Astrocyte (in vitro differentiated cells and primary cell): ENCODE measurements at regions not wholly inside any gene's neighbourhood (a gene's known extent, or its start where the extent isn't known, plus 50 kb on each side); places are given as distances from the start of the nearest gene placed in this dataset.
"Not testable (repeated sequence)": the region's sequence is repeated elsewhere in the genome, so short reads cannot be mapped to it uniquely, and the experiment has no call there.

ENCODE experiments used
- EZH2 ChIP-seq: IDR thresholded peaks from 2 replicates; pipeline ENCODE4 v1.6.1; 2012; ENCODE audit warnings: mild to moderate bottlenecking, low read length, inconsistent platforms; ENCODE audit not compliant: insufficient read depth
- TF ChIP-seq, protein P1 (sequence below): IDR thresholded peaks from 2 replicates; pipeline ENCODE4 v1.5.1; 2011; ENCODE audit warnings: low read depth, mild to moderate bottlenecking, inconsistent platforms, low read length, moderate library complexity; ENCODE audit not compliant: insufficient read depth

DNA sequence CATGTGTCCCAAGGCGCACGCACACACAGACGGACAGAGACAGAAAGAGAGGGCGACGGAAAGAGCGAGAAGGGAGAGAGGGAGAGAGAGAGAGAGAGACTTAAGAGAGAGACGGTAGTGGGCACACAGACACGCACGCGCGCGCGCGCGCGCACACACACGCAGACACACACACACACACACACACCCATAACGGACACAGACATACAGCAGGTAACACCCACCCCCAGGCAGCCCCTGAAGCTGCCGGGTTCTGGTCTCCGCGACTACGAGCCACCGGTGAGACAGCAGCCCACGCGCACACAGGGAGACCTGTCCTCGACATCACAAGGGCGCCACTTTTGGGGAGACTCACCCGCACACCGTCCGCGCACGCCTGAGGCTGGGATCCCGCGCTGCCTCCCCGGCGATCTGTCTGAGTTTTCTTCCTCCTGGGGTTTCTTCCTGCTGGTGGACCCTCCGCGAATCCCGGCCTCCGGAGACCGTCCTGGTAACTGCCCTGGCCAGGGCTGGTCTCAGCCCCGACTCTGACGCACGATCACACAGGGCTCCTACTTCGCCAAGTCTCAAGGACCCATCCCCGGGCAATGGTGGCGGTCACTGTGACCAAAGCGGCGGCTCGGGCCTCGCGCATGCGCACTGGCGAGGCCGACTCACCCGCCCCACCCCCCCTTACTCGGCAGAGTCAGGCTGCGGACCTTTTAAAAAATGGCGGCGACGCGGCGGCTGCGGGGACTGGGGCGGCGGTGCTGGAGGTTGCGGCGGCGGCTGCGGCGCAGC, 750.7 kb downstream of the SPATA31A1 start:
- TF ChIP-seq, protein P1, sequence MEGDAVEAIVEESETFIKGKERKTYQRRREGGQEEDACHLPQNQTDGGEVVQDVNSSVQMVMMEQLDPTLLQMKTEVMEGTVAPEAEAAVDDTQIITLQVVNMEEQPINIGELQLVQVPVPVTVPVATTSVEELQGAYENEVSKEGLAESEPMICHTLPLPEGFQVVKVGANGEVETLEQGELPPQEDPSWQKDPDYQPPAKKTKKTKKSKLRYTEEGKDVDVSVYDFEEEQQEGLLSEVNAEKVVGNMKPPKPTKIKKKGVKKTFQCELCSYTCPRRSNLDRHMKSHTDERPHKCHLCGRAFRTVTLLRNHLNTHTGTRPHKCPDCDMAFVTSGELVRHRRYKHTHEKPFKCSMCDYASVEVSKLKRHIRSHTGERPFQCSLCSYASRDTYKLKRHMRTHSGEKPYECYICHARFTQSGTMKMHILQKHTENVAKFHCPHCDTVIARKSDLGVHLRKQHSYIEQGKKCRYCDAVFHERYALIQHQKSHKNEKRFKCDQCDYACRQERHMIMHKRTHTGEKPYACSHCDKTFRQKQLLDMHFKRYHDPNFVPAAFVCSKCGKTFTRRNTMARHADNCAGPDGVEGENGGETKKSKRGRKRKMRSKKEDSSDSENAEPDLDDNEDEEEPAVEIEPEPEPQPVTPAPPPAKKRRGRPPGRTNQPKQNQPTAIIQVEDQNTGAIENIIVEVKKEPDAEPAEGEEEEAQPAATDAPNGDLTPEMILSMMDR = not testable (repeated sequence)
- not testable (repeated sequence) for TF ChIP-seq EZH2
